Adrenal gland (tissue), 5 donors: ENCODE measurements at regions not wholly inside any gene's neighbourhood (a gene's known extent, or its start where the extent isn't known, plus 50 kb on each side); places are given as distances from the start of the nearest gene placed in this dataset.

Experiments used
- POLR2A ChIP-seq, 2 donors: fragments of 450-650 bp; IDR thresholded peaks; one replicate each; pipeline ENCODE4 v1.6.1; 2017; ENCODE audit warnings: antibody characterized with exemption in 2 of 2, mild to moderate bottlenecking in 2 of 2, moderate library complexity in 1 of 2
- TF ChIP-seq, protein P1 (sequence below), 6 experiments: fragments of 450-650 bp in 4 of 6; fragments of 200-600 bp in 2 of 6; sonication (generic) in 1 of 6; IDR thresholded peaks; 1 replicate in 5 of 6; 2 replicates in 1 of 6; pipeline versions ENCODE4 v1.5.1 to v1.8.0; 2016 to 2021; ENCODE audit warnings: antibody characterized with exemption in 6 of 6, mild to moderate bottlenecking in 2 of 6, moderate library complexity in 1 of 6
- donor health status: DM: no; HTN: no; CAD: no.

DNA sequence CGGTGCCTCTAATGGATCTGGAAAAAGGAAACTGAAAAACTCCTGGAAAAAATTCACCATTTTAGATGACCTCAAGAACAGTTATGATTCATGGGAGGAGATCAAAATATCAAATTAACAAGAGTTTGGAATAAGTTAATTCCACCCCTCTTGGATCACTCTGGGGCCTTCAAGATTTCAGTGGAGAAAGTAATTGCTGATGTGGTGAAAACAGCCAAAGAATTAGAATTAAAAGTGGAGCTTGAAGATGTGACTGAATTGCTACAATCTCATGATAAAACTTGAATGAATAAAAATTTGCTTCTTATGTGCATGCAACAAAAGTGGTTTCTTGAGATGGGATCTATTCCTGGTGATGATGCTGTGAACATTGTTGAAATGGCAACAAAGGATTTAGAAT is 974.4 kb upstream of the GYPC start:
- TF ChIP-seq POLR2A (IDR thresholded peaks at IDR 0.05): no peak
- TF ChIP-seq, protein P1, sequence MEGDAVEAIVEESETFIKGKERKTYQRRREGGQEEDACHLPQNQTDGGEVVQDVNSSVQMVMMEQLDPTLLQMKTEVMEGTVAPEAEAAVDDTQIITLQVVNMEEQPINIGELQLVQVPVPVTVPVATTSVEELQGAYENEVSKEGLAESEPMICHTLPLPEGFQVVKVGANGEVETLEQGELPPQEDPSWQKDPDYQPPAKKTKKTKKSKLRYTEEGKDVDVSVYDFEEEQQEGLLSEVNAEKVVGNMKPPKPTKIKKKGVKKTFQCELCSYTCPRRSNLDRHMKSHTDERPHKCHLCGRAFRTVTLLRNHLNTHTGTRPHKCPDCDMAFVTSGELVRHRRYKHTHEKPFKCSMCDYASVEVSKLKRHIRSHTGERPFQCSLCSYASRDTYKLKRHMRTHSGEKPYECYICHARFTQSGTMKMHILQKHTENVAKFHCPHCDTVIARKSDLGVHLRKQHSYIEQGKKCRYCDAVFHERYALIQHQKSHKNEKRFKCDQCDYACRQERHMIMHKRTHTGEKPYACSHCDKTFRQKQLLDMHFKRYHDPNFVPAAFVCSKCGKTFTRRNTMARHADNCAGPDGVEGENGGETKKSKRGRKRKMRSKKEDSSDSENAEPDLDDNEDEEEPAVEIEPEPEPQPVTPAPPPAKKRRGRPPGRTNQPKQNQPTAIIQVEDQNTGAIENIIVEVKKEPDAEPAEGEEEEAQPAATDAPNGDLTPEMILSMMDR (IDR thresholded peaks at IDR 0.05): no peak
